GM21360 (cell line): ENCODE measurements at regions not wholly inside any gene's neighbourhood (a gene's known extent, or its start where the extent isn't known, plus 50 kb on each side); places are given as distances from the start of the nearest gene placed in this dataset.
"Not testable (repeated sequence)": the region's sequence is repeated elsewhere in the genome, so short reads cannot be mapped to it uniquely, and the experiment has no call there.

ENCODE experiments used
- ATAC-seq: cut with Tn5 transposase; IDR thresholded peaks from one replicate; pipeline ENCODE4 v1.9.1; 2021; ENCODE audit warnings: mild to moderate bottlenecking, moderate library complexity; ENCODE audit not compliant: unreplicated experiment

GRCh38 chr12:9543341-9543740 lies 64.4 kb downstream of the KLRB1 start:
- not testable (repeated sequence) for ATAC-seq

GRCh38 chr12:9542827-9543226 lies 64.9 kb downstream of the KLRB1 start:
- not testable (repeated sequence) for ATAC-seq

- not testable (repeated sequence) for ATAC-seq
These were observed 91.8 kb downstream of the KLRB1 start for GRCh38 chr12:9515925-9516324.

- not testable (repeated sequence) for ATAC-seq
These were observed 95.0 kb downstream of the KLRB1 start for GRCh38 chr12:9512695-9513094.

- ATAC-seq, result not testable (repeated sequence)
These were observed 97.2 kb downstream of the KLRB1 start for GRCh38 chr12:9510392-9511011.

- ATAC-seq, result no peak
These were observed 98.1 kb downstream of the KLRB1 start for GRCh38 chr12:9509464-9510161.

GRCh38 chr12:9506746-9507145 lies 101.0 kb downstream of the KLRB1 start:
- ATAC-seq, result no peak

- not testable (repeated sequence) for ATAC-seq
These were observed 104.3 kb downstream of the KLRB1 start for GRCh38 chr12:9503384-9503783.

- not testable (repeated sequence) for ATAC-seq
These were observed 104.9 kb downstream of the KLRB1 start for GRCh38 chr12:9502845-9503244.

- ATAC-seq, result not testable (repeated sequence)
These were observed 114.4 kb downstream of the KLRB1 start for GRCh38 chr12:9493325-9493724.

GRCh38 chr12:9481289-9481688 lies 126.4 kb downstream of the KLRB1 start:
- not testable (repeated sequence) for ATAC-seq

- not testable (repeated sequence) for ATAC-seq
These were observed 133.5 kb downstream of the KLRB1 start for GRCh38 chr12:9474197-9474596.

GRCh38 chr12:9473638-9474037 lies 134.1 kb downstream of the KLRB1 start:
- not testable (repeated sequence) for ATAC-seq

GRCh38 chr12:9471501-9471900 lies 136.2 kb downstream of the KLRB1 start:
- ATAC-seq, result not testable (repeated sequence)

GRCh38 chr12:9470367-9470766 lies 137.3 kb downstream of the KLRB1 start:
- ATAC-seq, result not testable (repeated sequence)

GRCh38 chr12:9469956-9470355 lies 137.8 kb downstream of the KLRB1 start:
- not testable (repeated sequence) for ATAC-seq

GRCh38 chr12:9469463-9469862 lies 138.3 kb downstream of the KLRB1 start:
- not testable (repeated sequence) for ATAC-seq

GRCh38 chr12:9468998-9469397 lies 138.7 kb downstream of the KLRB1 start:
- ATAC-seq, result not testable (repeated sequence)

GRCh38 chr12:9468144-9468543 lies 139.6 kb downstream of the KLRB1 start:
- not testable (repeated sequence) for ATAC-seq

- no peak for ATAC-seq
These were observed 143.3 kb downstream of the KLRB1 start for GRCh38 chr12:9464408-9464807.

- not testable (repeated sequence) for ATAC-seq
These were observed 152.2 kb downstream of the KLRB1 start for GRCh38 chr12:9455516-9455915.

- ATAC-seq, result not testable (repeated sequence)
These were observed 153.7 kb downstream of the KLRB1 start for GRCh38 chr12:9454021-9454420.
